Activated naive CD8-positive, alpha-beta T cell treated with anti-CD3 and anti-CD28 coated beads, Interleukin-2, amount 10 ng/mL, durations not matched to agents 7 days and 5 days (primary cell): ENCODE measurements at regions not wholly inside any gene's neighbourhood (a gene's known extent, or its start where the extent isn't known, plus 50 kb on each side); places are given as distances from the start of the nearest gene placed in this dataset.

Experiments
- ATAC-seq: fragments of 150-1000 bp; cut with Tn5 transposase; one replicate; pipeline ENCODE4 v1.10.0; 2021; ENCODE audit warnings: low read depth, moderate library complexity
- POLR2A ChIA-PET: fragments of 350-600 bp; sonication (Branson Sonifier 250); formaldehyde crosslinking; loops from one replicate; lab custom pipeline; 2021; ENCODE audit warnings: antibody characterized with exemption; lab: Charles Lee
- DNase-seq: peaks from one replicate; pipeline ENCODE4 v3.0.0; 2021
- H3K27ac Mint-ChIP-seq: one replicate; pipeline ENCODE4 v1.8.0; 2022; ENCODE audit warnings: mild to moderate bottlenecking, mixed read lengths
- H3K27me3 Mint-ChIP-seq: one replicate; pipeline ENCODE4 v1.8.0; 2022; ENCODE audit warnings: mild to moderate bottlenecking, moderate library complexity, mixed read lengths
- H3K36me3 Mint-ChIP-seq: one replicate; pipeline ENCODE4 v1.8.0; 2021; ENCODE audit warnings: mild to moderate bottlenecking, mixed read lengths
- H3K4me1 Mint-ChIP-seq: one replicate; pipeline ENCODE4 v1.8.0; 2021; ENCODE audit warnings: mixed read lengths
- H3K4me3 Mint-ChIP-seq: one replicate; pipeline ENCODE4 v1.8.0; 2022; ENCODE audit warnings: mild to moderate bottlenecking, moderate library complexity, mixed read lengths
- H3K9me3 Mint-ChIP-seq: one replicate; pipeline ENCODE4 v1.8.0; 2021; ENCODE audit warnings: mixed read lengths

GRCh38 chr5:74257645-74258313, 382.7 kb downstream of the ENC1 start:
- Mint-ChIP-seq H3K27me3 (peaks cover 6% of the 10 kb centered on the region), H3K36me3 (no peaks in the 10 kb centered on the region), H3K9me3 (no peaks in the 10 kb centered on the region), H3K27ac (no peak overlapping the region), H3K4me1 (no peaks in the 10 kb centered on the region), H3K4me3 (no peak overlapping the region)
- DNase-seq = no peak
- POLR2A ChIA-PET = no interaction called here
- no peak for ATAC-seq

GRCh38 chr5:74257060-74257527, 383.4 kb downstream of the ENC1 start:
- no peaks in the 10 kb centered on the region for H3K4me1 Mint-ChIP-seq
- no peaks in the 10 kb centered on the region for H3K36me3 Mint-ChIP-seq
- ATAC-seq = no peak
- no peak for DNase-seq
- no peak overlapping the region for H3K27ac Mint-ChIP-seq
- no peak overlapping the region for H3K4me3 Mint-ChIP-seq
- POLR2A ChIA-PET = no interaction called here
- H3K9me3 Mint-ChIP-seq = no peaks in the 10 kb centered on the region
- peaks cover 6% of the 10 kb centered on the region for H3K27me3 Mint-ChIP-seq

GRCh38 chr5:74255692-74256392, 384.7 kb downstream of the ENC1 start:
- POLR2A ChIA-PET = no interaction called here
- H3K9me3 Mint-ChIP-seq = no peaks in the 10 kb centered on the region
- H3K4me1 Mint-ChIP-seq = no peaks in the 10 kb centered on the region
- no peaks in the 10 kb centered on the region for H3K36me3 Mint-ChIP-seq
- H3K4me3 Mint-ChIP-seq = no peak overlapping the region
- no peak overlapping the region for H3K27ac Mint-ChIP-seq
- DNase-seq = no peak
- ATAC-seq = no peak
- H3K27me3 Mint-ChIP-seq = peaks cover 6% of the 10 kb centered on the region

GRCh38 chr5:74254257-74254656, 386.3 kb downstream of the ENC1 start:
- H3K9me3 Mint-ChIP-seq = no peaks in the 10 kb centered on the region
- H3K27me3 Mint-ChIP-seq = peaks cover 9% of the 10 kb centered on the region
- POLR2A ChIA-PET = no interaction called here
- no peak overlapping the region for H3K27ac Mint-ChIP-seq
- DNase-seq = no peak
- H3K36me3 Mint-ChIP-seq = no peaks in the 10 kb centered on the region
- H3K4me3 Mint-ChIP-seq = no peak overlapping the region
- ATAC-seq = no peak
- no peaks in the 10 kb centered on the region for H3K4me1 Mint-ChIP-seq

GRCh38 chr5:74252044-74252443, 388.5 kb downstream of the ENC1 start:
- peaks cover 2% of the 10 kb centered on the region for H3K27me3 Mint-ChIP-seq
- POLR2A ChIA-PET = no interaction called here
- H3K9me3 Mint-ChIP-seq = no peaks in the 10 kb centered on the region
- H3K27ac Mint-ChIP-seq = no peak overlapping the region
- no peak overlapping the region for H3K4me3 Mint-ChIP-seq
- ATAC-seq (no peak), DNase-seq (no peak)
- H3K4me1 Mint-ChIP-seq = no peaks in the 10 kb centered on the region
- H3K36me3 Mint-ChIP-seq = no peaks in the 10 kb centered on the region

GRCh38 chr5:74251141-74252035, 389.1 kb downstream of the ENC1 start:
- no peaks in the 10 kb centered on the region for H3K4me1 Mint-ChIP-seq
- H3K27ac Mint-ChIP-seq = no peak overlapping the region
- H3K9me3 Mint-ChIP-seq = no peaks in the 10 kb centered on the region
- DNase-seq (no peak), ATAC-seq (no peak)
- H3K4me3 Mint-ChIP-seq = no peak overlapping the region
- no peaks in the 10 kb centered on the region for H3K36me3 Mint-ChIP-seq
- POLR2A ChIA-PET = no interaction called here
- H3K27me3 Mint-ChIP-seq = peaks cover 2% of the 10 kb centered on the region

- Mint-ChIP-seq H3K4me3 (no peak overlapping the region), H3K27ac (no peak overlapping the region), H3K9me3 (no peaks in the 10 kb centered on the region), H3K4me1 (no peaks in the 10 kb centered on the region), H3K27me3 (peaks cover 2% of the 10 kb centered on the region), H3K36me3 (no peaks in the 10 kb centered on the region)
- DNase-seq = no peak
- POLR2A ChIA-PET = no interaction called here
- no peak for ATAC-seq
Observed at GRCh38 chr5:74250304-74251102, 390.0 kb downstream of the ENC1 start.

- Mint-ChIP-seq H3K4me3 (no peak overlapping the region), H3K4me1 (no peaks in the 10 kb centered on the region), H3K27ac (no peak overlapping the region), H3K9me3 (no peaks in the 10 kb centered on the region), H3K36me3 (no peaks in the 10 kb centered on the region), H3K27me3 (peaks cover 2% of the 10 kb centered on the region)
- POLR2A ChIA-PET = no interaction called here
- DNase-seq (no peak), ATAC-seq (no peak)
Observed at GRCh38 chr5:74248576-74248975, 392.0 kb downstream of the ENC1 start.

GRCh38 chr5:74244406-74244805, 396.1 kb downstream of the ENC1 start:
- Mint-ChIP-seq H3K27me3 (no peaks in the 10 kb centered on the region), H3K4me1 (no peaks in the 10 kb centered on the region), H3K4me3 (no peak overlapping the region), H3K27ac (no peak overlapping the region), H3K9me3 (no peaks in the 10 kb centered on the region), H3K36me3 (no peaks in the 10 kb centered on the region)
- no peak for DNase-seq
- POLR2A ChIA-PET = no interaction called here
- ATAC-seq = no peak

GRCh38 chr5:74243634-74244033, 396.9 kb downstream of the ENC1 start:
- Mint-ChIP-seq H3K27me3 (peaks cover 2% of the 10 kb centered on the region), H3K4me1 (no peaks in the 10 kb centered on the region), H3K4me3 (no peak overlapping the region), H3K36me3 (no peaks in the 10 kb centered on the region), H3K27ac (no peak overlapping the region), H3K9me3 (no peaks in the 10 kb centered on the region)
- ATAC-seq (no peak), DNase-seq (no peak)
- POLR2A ChIA-PET = no interaction called here

GRCh38 chr5:74242516-74242915, 398.0 kb downstream of the ENC1 start:
- Mint-ChIP-seq H3K27ac (no peak overlapping the region), H3K36me3 (no peaks in the 10 kb centered on the region)
- POLR2A ChIA-PET = no interaction called here

GRCh38 chr5:74241751-74242140, 398.8 kb downstream of the ENC1 start:
- no peaks in the 10 kb centered on the region for H3K9me3 Mint-ChIP-seq
- DNase-seq (no peak), ATAC-seq (no peak)
- no peak overlapping the region for H3K27ac Mint-ChIP-seq
- peaks cover 2% of the 10 kb centered on the region for H3K27me3 Mint-ChIP-seq
- H3K4me1 Mint-ChIP-seq = no peaks in the 10 kb centered on the region
- H3K36me3 Mint-ChIP-seq = no peaks in the 10 kb centered on the region
- no peak overlapping the region for H3K4me3 Mint-ChIP-seq
- POLR2A ChIA-PET = no interaction called here

More at GRCh38 chr5:74242516-74242915, 398.0 kb downstream of the ENC1 start:
- Mint-ChIP-seq H3K27me3 (peaks cover 2% of the 10 kb centered on the region), H3K9me3 (no peaks in the 10 kb centered on the region), H3K4me1 (no peaks in the 10 kb centered on the region), H3K4me3 (no peak overlapping the region)
- ATAC-seq (no peak), DNase-seq (no peak)
